ENCODE measurements at regions not wholly inside any gene's neighbourhood (a gene's known extent, or its start where the extent isn't known, plus 50 kb on each side); places are given as distances from the start of the nearest gene placed in this dataset.

DNA sequence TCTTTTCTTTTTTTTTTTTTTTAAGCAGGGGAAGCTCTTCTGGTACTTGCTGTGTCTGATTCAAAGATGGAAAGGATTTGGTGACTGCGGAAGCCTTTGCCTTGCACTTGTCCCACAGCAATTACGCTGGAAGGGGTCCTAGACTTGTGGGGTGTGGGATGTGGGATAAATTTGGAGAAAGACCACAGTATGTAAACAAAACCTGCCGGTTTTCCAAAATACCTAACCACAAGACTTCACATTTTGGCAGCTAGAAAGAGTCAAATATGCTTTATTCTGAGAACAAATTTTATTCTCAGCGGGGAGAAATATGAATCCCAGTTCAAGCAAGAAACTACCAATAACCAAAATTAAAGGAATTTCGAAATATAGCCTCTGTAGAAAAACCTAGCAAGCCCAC, 176.5 kb downstream of the SPRY2 start:
- Histone ChIP-seq H3K27me3 (ENCODE audit: insufficient read depth, low read depth) (no peaks in the 10 kb centered on the region), H3K9ac (no peak overlapping the region), H3K4me1 (ENCODE audit: low read depth, poor library complexity, severe bottlenecking) (no peaks in the 10 kb centered on the region), H3K79me2 (ENCODE audit: insufficient read depth, low read depth) (no peaks in the 10 kb centered on the region), H3K4me2 (no peak overlapping the region), H3K36me3 (ENCODE audit: insufficient read depth) (no peaks in the 10 kb centered on the region), H2AFZ (ENCODE audit: low read depth) (no peak overlapping the region), H4K20me1 (ENCODE audit: insufficient read depth) (no peaks in the 10 kb centered on the region), H3K4me3 (IDR thresholded peaks at IDR 0.05; ENCODE audit: insufficient read depth, low read depth, low read length) (no peak overlapping the region), H3K27ac (no peak overlapping the region)
- TF ChIP-seq CTCF (conservative IDR thresholded peaks at IDR 0.05; ENCODE audit: low read depth, low read length), result no peak

GRCh38 chr13:80161896-80162295, 179.0 kb downstream of the SPRY2 start:
- Histone ChIP-seq H3K4me2 (no peak overlapping the region), H3K4me1 (ENCODE audit: low read depth, poor library complexity, severe bottlenecking) (no peaks in the 10 kb centered on the region), H3K4me3 (IDR thresholded peaks at IDR 0.05; ENCODE audit: insufficient read depth, low read depth, low read length) (no peak overlapping the region), H3K36me3 (ENCODE audit: insufficient read depth) (no peaks in the 10 kb centered on the region), H3K9ac (no peak overlapping the region), H3K27me3 (ENCODE audit: insufficient read depth, low read depth) (no peaks in the 10 kb centered on the region), H2AFZ (ENCODE audit: low read depth) (no peak overlapping the region), H3K27ac (no peak overlapping the region), H3K79me2 (ENCODE audit: insufficient read depth, low read depth) (no peaks in the 10 kb centered on the region), H4K20me1 (ENCODE audit: insufficient read depth) (no peaks in the 10 kb centered on the region)
- TF ChIP-seq CTCF (conservative IDR thresholded peaks at IDR 0.05; ENCODE audit: low read depth, low read length), result no peak

DNA sequence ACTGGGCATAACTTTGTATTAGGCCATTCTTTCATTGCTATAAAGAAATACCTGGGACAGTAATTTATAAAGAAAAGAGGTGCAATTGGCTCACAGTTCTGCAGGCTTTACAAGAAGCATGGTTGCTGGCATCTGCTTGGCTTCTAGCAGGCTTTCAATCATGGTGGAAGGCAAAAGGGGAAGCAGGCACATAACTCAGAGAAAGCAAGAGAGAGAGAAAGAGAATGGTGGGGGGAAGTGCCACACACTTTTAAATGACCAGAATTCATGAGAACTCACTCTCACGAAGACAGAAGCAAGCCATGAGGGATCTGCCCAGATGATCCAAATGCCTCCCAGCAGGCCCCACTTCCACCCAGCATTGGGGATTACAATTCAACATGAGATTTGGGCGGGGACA, 179.7 kb downstream of the SPRY2 start:
- H3K4me3 ChIP-seq (IDR thresholded peaks at IDR 0.05; ENCODE audit: insufficient read depth, low read depth, low read length), result no peak overlapping the region
- no peaks in the 10 kb centered on the region for H3K36me3 ChIP-seq (ENCODE audit: insufficient read depth)
- H3K9ac ChIP-seq, result no peak overlapping the region
- H3K27me3 ChIP-seq (ENCODE audit: insufficient read depth, low read depth), result no peaks in the 10 kb centered on the region
- no peak overlapping the region for H3K27ac ChIP-seq
- H3K4me1 ChIP-seq (ENCODE audit: low read depth, poor library complexity, severe bottlenecking), result no peaks in the 10 kb centered on the region
- no peak for TF ChIP-seq CTCF (conservative IDR thresholded peaks at IDR 0.05; ENCODE audit: low read depth, low read length)
- no peaks in the 10 kb centered on the region for H4K20me1 ChIP-seq (ENCODE audit: insufficient read depth)
- no peak overlapping the region for H3K4me2 ChIP-seq
- H2AFZ ChIP-seq (ENCODE audit: low read depth), result no peak overlapping the region
- no peaks in the 10 kb centered on the region for H3K79me2 ChIP-seq (ENCODE audit: insufficient read depth, low read depth)

DNA sequence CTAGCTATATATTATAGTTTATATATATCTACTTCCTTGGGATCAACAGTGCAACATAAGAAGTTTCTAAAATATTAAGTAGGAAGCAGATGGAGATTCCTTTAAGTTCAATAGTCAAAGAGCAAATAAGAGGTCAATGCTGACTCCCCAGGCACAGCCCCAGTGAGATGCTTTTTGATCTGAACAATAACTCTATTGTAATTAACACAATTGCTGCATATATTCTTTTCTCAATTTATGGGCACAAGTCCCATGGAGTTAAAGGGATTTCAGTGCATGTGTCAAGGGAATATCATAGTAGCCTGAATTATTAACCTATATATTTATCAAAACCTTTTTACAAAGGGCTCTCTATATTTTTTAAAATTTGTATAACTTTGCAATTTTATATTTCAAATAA, 180.8 kb downstream of the SPRY2 start:
- H3K79me2 ChIP-seq (ENCODE audit: insufficient read depth, low read depth), result no peaks in the 10 kb centered on the region
- H3K9ac ChIP-seq, result no peak overlapping the region
- H3K27me3 ChIP-seq (ENCODE audit: insufficient read depth, low read depth), result no peaks in the 10 kb centered on the region
- H4K20me1 ChIP-seq (ENCODE audit: insufficient read depth), result no peaks in the 10 kb centered on the region
- no peak overlapping the region for H3K4me3 ChIP-seq (IDR thresholded peaks at IDR 0.05; ENCODE audit: insufficient read depth, low read depth, low read length)
- TF ChIP-seq CTCF (conservative IDR thresholded peaks at IDR 0.05; ENCODE audit: low read depth, low read length), result no peak
- no peaks in the 10 kb centered on the region for H3K36me3 ChIP-seq (ENCODE audit: insufficient read depth)
- no peaks in the 10 kb centered on the region for H3K4me1 ChIP-seq (ENCODE audit: low read depth, poor library complexity, severe bottlenecking)
- no peak overlapping the region for H2AFZ ChIP-seq (ENCODE audit: low read depth)
- H3K27ac ChIP-seq, result no peak overlapping the region
- no peak overlapping the region for H3K4me2 ChIP-seq
